HG03558 (cell line): ENCODE measurements at regions not wholly inside any gene's neighbourhood (a gene's known extent, or its start where the extent isn't known, plus 50 kb on each side); places are given as distances from the start of the nearest gene placed in this dataset.

Experiments
- ATAC-seq: cut with Tn5 transposase; IDR thresholded peaks from one replicate; pipeline ENCODE4 v1.9.1; 2021; ENCODE audit warnings: moderate number of reproducible peaks; ENCODE audit not compliant: unreplicated experiment; ENCODE audit errors: extremely low read depth

DNA sequence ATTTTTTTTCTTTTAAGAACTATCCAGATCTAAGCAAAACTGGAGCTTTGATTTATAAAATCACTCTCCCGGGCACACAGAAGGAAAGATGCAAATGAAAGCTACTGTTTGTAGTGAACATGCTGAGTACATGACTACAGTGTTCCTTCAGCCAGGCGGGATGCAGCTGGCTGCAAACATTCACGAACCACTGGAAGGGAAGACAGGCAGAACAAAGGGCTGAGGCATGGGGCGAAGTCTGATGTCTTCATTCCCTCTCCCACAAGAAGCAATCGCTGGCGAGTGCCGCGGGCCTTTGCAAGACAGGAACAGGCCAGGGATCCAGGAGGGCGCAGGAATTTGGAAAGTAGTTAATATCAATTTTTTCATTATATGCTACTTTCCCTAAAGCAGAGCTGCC, 257.9 kb upstream of the AJAP1 start:
- ATAC-seq: no peak

DNA sequence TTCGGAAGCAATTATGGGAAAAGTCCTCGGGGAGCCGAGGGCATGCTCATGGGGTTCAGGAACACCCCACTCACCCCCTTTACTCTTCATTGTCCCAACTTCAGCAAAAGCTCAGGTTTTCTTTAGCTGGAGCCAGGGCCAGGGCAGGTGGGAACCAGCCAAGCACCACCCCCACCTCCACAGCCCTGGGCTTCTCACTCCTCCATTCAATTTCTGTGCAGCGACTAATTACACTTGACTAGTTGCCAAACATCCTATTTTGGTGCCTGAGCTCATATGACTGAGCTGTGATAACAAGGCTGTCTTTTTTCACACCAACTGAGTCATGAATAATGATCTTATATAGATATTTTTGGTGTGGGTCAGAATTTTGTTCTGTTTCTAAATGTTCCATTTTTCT, 257.2 kb upstream of the AJAP1 start:
- ATAC-seq: no peak

DNA sequence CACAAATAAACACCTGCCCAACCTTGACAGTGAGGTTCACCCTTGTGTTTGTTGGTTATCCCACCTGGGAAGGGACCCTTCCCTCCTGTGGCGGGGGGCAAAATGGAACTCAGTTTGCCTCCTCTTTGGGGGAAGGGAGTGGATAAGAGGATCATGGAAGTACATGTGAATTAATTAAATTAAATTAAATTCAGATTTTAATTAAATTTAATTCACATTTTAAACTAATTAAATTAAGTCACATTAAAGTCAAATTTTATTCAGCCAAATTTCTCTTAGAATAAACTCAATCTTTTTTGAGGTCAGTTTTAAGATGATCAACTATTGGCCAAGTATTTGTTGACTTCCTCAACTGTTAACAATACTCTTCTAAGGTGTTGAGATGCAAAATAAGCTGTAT, 252.4 kb upstream of the AJAP1 start:
- no peak for ATAC-seq

DNA sequence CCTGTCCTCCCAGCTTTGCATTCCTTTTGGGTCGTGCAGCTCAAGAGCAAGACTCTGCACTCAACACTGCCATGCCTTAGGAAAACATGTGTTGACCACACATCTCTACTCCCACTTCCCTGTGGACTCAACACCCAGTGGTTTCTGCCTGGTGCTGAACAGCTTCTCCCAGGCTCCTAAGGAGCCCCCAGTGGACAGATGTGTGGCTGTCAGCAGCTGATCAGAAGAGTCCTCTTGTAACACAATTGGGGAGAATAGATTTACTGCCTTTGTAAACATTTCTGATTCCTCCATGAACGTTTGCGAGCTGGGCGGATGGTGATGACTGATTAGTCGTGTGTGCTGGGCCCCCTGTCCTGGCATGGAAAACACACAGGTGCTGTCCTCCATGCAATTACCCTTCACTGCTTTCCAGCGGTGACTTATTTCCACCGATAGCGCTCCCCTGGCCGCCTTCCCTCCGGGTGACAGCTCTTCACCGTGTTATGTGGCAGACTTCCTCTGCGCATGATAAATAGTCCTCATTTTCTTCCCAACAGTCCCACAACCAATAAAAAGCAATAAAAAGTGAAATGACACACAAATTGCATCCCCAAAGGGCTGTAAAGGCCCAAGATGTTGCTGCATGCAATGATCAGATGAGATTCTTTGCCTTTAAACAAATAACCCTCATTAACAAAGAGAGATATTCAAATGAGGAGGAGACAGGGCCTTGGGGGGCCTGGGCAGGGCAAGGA, 249.4 kb upstream of the AJAP1 start:
- no peak for ATAC-seq

DNA sequence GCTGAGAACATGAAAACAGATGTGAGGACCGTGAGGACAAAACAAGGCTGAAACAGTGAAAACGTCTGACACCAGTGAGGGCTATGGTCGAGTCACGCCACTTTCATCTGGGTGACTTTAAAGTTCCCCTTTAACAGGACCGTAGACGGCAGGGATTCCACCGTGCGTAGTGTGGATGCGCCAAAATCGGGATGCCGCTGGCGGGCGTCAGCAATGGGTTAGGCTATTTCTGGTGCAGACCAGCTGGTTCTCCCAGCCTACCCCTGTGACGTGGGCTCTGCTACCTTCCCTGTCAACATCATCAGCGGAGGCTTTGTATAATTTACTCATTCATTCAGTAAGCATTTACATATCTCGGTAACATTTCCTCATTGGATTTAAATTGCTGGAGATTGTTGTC, 246.6 kb upstream of the AJAP1 start:
- no peak for ATAC-seq

GRCh38 chr1:4408380-4408779, 246.0 kb upstream of the AJAP1 start:
- no peak for ATAC-seq

DNA sequence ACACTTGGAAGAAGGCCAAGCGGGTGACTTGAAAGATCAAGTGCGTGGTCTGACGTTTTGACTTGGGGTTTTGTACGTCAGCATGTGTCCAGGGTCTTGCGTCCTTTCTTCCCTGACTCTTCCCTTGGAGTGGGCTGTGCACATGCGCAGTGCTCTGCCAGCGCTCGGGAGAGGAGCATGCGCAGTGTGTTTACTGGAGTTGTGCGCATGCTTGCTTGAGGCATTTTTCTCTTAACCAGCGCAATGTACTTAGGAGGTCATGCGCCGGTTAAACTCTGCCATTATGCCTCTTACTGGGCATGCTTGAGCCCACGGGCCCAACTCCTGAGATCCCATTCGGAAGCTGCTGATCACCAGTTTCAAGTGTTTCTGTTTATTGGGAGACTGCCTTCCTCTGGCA, 242.5 kb upstream of the AJAP1 start:
- ATAC-seq: no peak

DNA sequence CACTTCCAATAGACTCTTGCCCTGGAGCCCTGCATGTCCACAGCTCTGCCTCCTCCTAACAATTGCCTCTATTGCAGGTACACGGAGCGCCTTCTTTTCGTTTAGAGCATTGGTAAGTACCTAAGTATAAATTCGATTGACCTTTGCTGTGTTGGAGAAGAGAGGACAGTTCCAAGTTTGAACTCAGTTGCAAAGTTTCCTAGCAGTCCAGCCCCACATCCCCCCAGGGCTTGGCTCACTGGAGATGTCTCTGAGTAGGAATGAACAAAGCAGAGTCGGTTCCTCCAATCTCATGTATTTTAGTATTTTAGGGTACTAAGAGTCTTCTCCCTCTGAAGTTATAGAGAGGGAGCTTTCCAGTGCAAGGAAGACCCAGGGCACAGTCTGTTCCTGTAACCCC, 238.9 kb upstream of the AJAP1 start:
- no peak for ATAC-seq

DNA sequence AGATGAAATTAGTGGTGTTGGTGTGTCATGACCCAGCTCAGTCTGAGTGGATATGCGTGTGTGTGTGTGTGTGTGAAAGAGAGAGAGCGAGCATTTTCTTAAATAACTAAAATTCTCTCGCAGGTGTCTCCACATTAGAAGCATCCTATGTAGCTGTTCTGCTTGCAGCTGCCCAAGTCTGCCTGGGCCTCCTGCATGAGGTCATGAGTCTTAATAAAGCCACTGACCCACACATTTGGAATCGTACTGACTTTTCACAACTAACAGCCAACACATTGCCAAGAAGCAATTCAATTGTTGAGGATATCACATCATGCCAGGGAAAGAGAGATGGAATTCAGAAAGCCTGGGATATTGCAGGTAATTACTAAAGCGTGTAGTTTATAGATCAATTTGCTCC, 238.2 kb upstream of the AJAP1 start:
- no peak for ATAC-seq

DNA sequence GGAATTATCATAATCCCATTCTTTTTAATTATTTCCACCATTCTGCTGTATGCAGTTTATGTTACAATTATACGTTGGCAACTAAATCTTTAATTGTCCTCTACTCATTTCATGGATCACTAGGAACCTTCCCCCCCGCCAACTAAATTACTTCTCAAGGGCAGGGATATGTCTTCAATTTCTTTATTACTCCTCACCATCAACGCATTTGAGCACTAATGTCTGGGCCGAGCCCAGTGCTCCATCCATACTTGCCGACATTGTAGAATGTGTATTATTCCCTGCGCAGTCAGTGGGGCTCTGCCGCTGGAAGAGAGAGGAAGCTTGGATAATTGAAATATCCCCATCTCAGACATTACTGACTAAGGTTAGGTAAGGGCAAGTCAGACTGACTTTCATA, 236.4 kb upstream of the AJAP1 start:
- ATAC-seq: no peak

- no peak for ATAC-seq
Measured at GRCh38 chr1:4421986-4422385, 232.4 kb upstream of the AJAP1 start.

GRCh38 chr1:4422504-4423289, 231.7 kb upstream of the AJAP1 start:
- ATAC-seq: no peak

DNA sequence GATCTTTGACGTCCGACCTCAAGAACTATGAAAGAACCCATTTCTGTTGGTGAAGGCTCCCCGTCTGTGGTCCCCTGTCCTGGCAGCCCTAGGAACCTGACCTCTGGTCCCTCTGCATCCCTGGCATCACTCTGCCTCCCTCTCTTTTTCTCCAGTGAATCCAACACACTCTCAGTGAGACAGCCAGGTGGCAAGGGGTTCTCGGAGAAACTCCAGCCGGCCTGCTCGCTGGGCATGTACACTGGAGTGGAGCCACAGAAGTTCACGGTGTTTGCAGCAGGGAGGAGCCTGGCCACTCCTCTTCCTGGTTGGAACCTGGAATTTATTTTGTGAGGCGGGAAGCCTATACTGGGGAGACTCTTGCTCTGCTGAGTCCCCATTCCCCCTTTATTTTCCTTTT, 230.2 kb upstream of the AJAP1 start:
- no peak for ATAC-seq

DNA sequence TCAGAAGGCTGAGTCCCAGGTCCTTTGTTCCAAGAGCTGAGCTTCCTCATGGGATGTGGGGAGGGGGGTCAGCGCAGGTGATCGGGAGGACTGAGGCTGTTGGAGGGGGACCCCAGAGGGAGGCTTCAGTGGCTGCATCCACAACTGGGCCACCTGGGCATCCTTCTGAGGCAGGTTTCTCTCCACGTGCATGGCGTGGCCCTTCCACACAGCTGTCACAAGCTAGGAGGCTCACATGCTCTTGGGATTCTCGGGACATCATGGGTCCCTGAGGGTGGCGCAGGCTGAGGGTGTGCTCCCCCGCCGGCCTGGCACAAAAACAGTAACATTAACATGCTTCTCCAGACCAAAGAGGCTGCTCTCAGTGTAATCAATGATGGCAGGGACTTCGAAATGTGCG, 229.6 kb upstream of the AJAP1 start:
- ATAC-seq: no peak

- no peak for ATAC-seq
Measured at GRCh38 chr1:4425892-4426291, 228.5 kb upstream of the AJAP1 start.

DNA sequence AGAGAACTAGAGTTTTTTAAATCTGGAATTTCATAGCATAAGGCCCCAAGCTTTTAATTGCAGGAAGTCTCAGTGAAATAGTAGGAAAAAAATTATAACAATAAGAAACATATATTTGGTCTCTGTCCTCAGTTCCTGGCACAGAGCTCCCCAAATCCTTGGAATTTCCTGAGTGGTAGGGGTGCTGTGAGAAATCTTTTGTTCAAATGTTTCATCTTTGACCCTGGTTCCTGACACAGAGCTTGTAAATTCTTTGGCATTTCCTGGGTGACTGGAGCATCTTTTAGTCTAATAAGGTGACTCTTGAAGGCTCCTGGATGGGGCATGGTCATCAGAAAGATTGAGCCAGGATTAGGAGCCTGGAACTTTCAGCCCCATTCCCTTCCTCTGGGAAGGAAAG, 225.7 kb upstream of the AJAP1 start:
- ATAC-seq: no peak

- no peak for ATAC-seq
Measured at GRCh38 chr1:4430406-4431365, 223.7 kb upstream of the AJAP1 start.

DNA sequence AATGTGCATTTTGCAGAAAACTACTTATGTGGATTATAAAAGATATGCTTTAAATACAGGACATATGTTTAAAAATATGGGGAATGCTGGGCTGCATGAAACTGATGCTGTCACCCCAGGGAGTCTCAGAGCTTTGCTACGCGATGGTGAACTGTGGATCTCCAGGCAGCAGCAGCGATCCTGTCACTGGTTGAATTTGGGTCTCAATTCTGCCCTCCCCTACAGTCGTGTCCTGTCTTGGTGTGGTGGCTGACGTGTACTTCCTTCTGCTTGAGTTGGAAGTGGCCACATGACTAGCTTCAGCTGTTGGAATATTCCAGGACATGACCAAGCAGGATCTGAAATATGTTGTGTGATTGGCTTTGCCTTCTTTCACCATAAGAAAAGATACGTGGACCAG, 222.9 kb upstream of the AJAP1 start:
- no peak for ATAC-seq

- ATAC-seq: no peak
Measured at GRCh38 chr1:4433075-4433474, 221.3 kb upstream of the AJAP1 start.

DNA sequence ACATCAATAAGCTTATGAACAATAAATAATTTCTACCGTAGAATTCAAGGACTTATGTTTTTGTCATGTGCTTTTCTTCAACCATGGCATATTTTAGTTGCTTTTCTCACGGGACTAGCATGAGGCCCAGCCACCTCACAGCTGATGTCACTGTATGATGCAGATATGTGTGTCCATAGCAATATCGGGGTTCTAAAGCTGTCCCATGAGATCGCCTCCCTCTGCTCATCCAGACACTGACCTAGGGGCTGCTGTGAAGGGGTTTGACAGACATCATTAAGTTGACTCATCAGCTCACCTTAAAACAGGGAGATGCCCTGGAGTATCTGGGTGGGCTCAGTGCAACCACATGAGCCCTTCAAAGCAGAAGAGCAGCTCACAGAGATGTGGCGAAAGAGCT, 210.3 kb upstream of the AJAP1 start:
- ATAC-seq: no peak
